IMR-90 (cell line): ENCODE measurements at regions not wholly inside any gene's neighbourhood (a gene's known extent, or its start where the extent isn't known, plus 50 kb on each side); places are given as distances from the start of the nearest gene placed in this dataset.

Source experiments
- ATAC-seq: fragments of 200-7000 bp; cut with Tn5 transposase; 2 replicates; pipeline ENCODE4 v1.9.1; 2020; ENCODE audit warnings: low read depth, mild to moderate bottlenecking, moderate library complexity
- BruUV-seq: library from RNA; stranded (reverse); fragments of 400-500 nt; replicated peaks from 2 replicates; lab custom pipeline; 2021; lab: Mats Ljungman, UMichigan
- CTCF ChIA-PET: fragments of 300-600 bp; formaldehyde crosslinking; extraction: SDS; loops from one replicate; lab custom pipeline; 2021; ENCODE audit warnings: antibody characterized with exemption; lab: Yijun Ruan, JAX
- POLR2A ChIA-PET: fragments of 300-600 bp; sonication (Branson Sonifier 250); formaldehyde crosslinking; loops from one replicate; lab custom pipeline; 2022; ENCODE audit warnings: antibody characterized with exemption; ENCODE audit not compliant: unreplicated experiment; lab: Charles Lee
- DNase-seq: peaks from one replicate; pipeline ENCODE4 v3.0.0; 2013
- H2AFZ ChIP-seq: replicated peaks from 2 replicates; pipeline ENCODE3; 2013; ENCODE audit warnings: low read length, mild to moderate bottlenecking; ENCODE audit not compliant: poor library complexity
- H2AK5ac ChIP-seq: 2 replicates; pipeline ENCODE4 v1.6.1; 2013; ENCODE audit warnings: low read depth, low read length, inconsistent platforms
- H2AK9ac ChIP-seq: replicated peaks from 2 replicates; pipeline ENCODE3; 2013; ENCODE audit warnings: mild to moderate bottlenecking, low read depth, low read length, moderate library complexity; ENCODE audit not compliant: poor library complexity
- H2BK120ac ChIP-seq: 2 replicates; pipeline ENCODE4 v1.6.1; 2013; ENCODE audit warnings: low read depth, low read length, inconsistent platforms
- H2BK15ac ChIP-seq: 3 replicates; pipeline ENCODE4 v1.6.1; 2013; ENCODE audit warnings: low read depth, low read length, inconsistent platforms
- H2BK20ac ChIP-seq: 2 replicates; pipeline ENCODE4 v1.6.1; 2013; ENCODE audit warnings: low read depth, mild to moderate bottlenecking, inconsistent platforms, low read length, moderate library complexity
- H2BK5ac ChIP-seq: 2 replicates; pipeline ENCODE4 v1.6.1; 2013; ENCODE audit warnings: mild to moderate bottlenecking, low read depth, low read length, inconsistent platforms; ENCODE audit not compliant: poor library complexity, severe bottlenecking
- H3K14ac ChIP-seq: replicated peaks from 2 replicates; pipeline ENCODE4 v1.6.1; 2013; ENCODE audit warnings: low read depth, low read length, inconsistent platforms
- H3K18ac ChIP-seq: 2 replicates; pipeline ENCODE4 v1.6.1; 2013; ENCODE audit warnings: low read depth, low read length, control low read depth
- H3K23ac ChIP-seq: 2 replicates; pipeline ENCODE4 v1.6.1; 2013; ENCODE audit warnings: low read depth, low read length, inconsistent platforms
- H3K27ac ChIP-seq: 2 replicates; pipeline ENCODE4 v1.5.1; 2013; ENCODE audit warnings: mild to moderate bottlenecking, control low read depth, low read length; ENCODE audit not compliant: insufficient read depth
- H3K27me3 ChIP-seq: 2 replicates; pipeline ENCODE4 v1.6.1; 2013; ENCODE audit warnings: low read length; ENCODE audit not compliant: control insufficient read depth, insufficient read depth
- H3K36me3 ChIP-seq: 2 replicates; pipeline ENCODE4 v1.6.1; 2013; ENCODE audit warnings: low read length, mixed read lengths; ENCODE audit not compliant: control insufficient read depth, insufficient read depth
- H3K4ac ChIP-seq: 2 replicates; pipeline ENCODE4 v1.6.1; 2013; ENCODE audit warnings: low read depth, low read length, inconsistent platforms
- H3K4me1 ChIP-seq: 2 replicates; pipeline ENCODE4 v1.6.1; 2013; ENCODE audit warnings: low read length, mixed read lengths; ENCODE audit not compliant: control insufficient read depth, insufficient read depth
- H3K4me2 ChIP-seq: 2 replicates; pipeline ENCODE4 v1.6.1; 2013; ENCODE audit warnings: low read depth, mild to moderate bottlenecking, control low read depth, low read length, moderate library complexity
- H3K4me3 ChIP-seq: 2 replicates; pipeline ENCODE4 v1.5.1; 2013; ENCODE audit warnings: low read depth, mild to moderate bottlenecking, control low read depth, low read length, moderate library complexity; ENCODE audit not compliant: insufficient read depth
- H3K56ac ChIP-seq: 2 replicates; pipeline ENCODE4 v1.6.1; 2013; ENCODE audit warnings: low read length, inconsistent platforms; ENCODE audit not compliant: insufficient read depth; ENCODE audit errors: extremely low read depth
- H3K79me1 ChIP-seq, 2 experiments: 2 replicates each; pipeline ENCODE4 v1.6.1; 2013; ENCODE audit warnings: low read length in 2 of 2, inconsistent platforms in 1 of 2, low read depth in 1 of 2
- H3K9ac ChIP-seq: 2 replicates; pipeline ENCODE4 v1.6.1; 2013; ENCODE audit warnings: low read depth, low read length, control low read depth
- H3K9me1 ChIP-seq: 2 replicates; pipeline ENCODE4 v1.6.1; 2013; ENCODE audit warnings: low read length, inconsistent platforms; ENCODE audit not compliant: insufficient read depth
- H3K9me3 ChIP-seq: 2 replicates; pipeline ENCODE4 v1.6.1; 2013; ENCODE audit warnings: low read length; ENCODE audit not compliant: control insufficient read depth, insufficient read depth
- H4K20me1 ChIP-seq: 2 replicates; pipeline ENCODE4 v1.6.1; 2013; ENCODE audit warnings: low read length, inconsistent platforms; ENCODE audit not compliant: insufficient read depth
- H4K5ac ChIP-seq: 2 replicates; pipeline ENCODE4 v1.6.1; 2013; ENCODE audit warnings: mild to moderate bottlenecking, low read depth, low read length, control low read depth
- H4K8ac ChIP-seq, 2 experiments: 2 replicates each; pipeline ENCODE4 v1.6.1; 2013; ENCODE audit warnings: low read depth in 2 of 2, low read length in 2 of 2, control low read depth in 1 of 2, inconsistent platforms in 1 of 2
- H4K91ac ChIP-seq: 2 replicates; pipeline ENCODE4 v1.6.1; 2013; ENCODE audit warnings: low read depth, low read length, inconsistent platforms; ENCODE audit not compliant: insufficient read depth
- CHD1 ChIP-seq: IDR thresholded peaks from 2 replicates; pipeline ENCODE4 v1.6.1; 2012; ENCODE audit warnings: low read depth, low read length, improper control_type of control experiment
- FOS ChIP-seq: fragments of 150-350 bp; IDR thresholded peaks from 2 replicates; pipeline ENCODE4 v1.6.1; 2016; ENCODE audit warnings: low read depth, low read length
- MAFK ChIP-seq: IDR thresholded peaks from 2 replicates; pipeline ENCODE4 v1.6.1; 2012; ENCODE audit warnings: low read depth, low read length, improper control_type of control experiment
- MXI1 ChIP-seq: IDR thresholded peaks from 2 replicates; pipeline ENCODE4 v1.6.1; 2012; ENCODE audit warnings: low read depth, mild to moderate bottlenecking, low read length, moderate library complexity, borderline replicate concordance
- POLR2A ChIP-seq: IDR thresholded peaks from 2 replicates; pipeline ENCODE4 v1.6.1; 2012; ENCODE audit warnings: mild to moderate bottlenecking, low read depth, low read length
- SMC3 ChIP-seq: fragments of 150-350 bp; IDR thresholded peaks from 2 replicates; pipeline ENCODE4 v1.6.1; 2016; ENCODE audit warnings: low read depth, mild to moderate bottlenecking, antibody characterized with exemption, low read length, moderate library complexity
- WGBS, 2 experiments: methylation state at CpG; one replicate each; pipeline versions ENCODE4 v1.1.5 to v1.1.7; 2013; ENCODE audit warnings: missing lambda C conversion rate in 2 of 2; ENCODE audit not compliant: insufficient read length in 1 of 2; ENCODE audit errors: extremely low coverage in 2 of 2; 5-methylcytosine and 5-hydroxymethylcytosine counted together
- dilution Hi-C: fragments of 300-500 bp; cut with HindIII; formaldehyde crosslinking; loops from one replicate; pipeline ENCODE4 v1.14.3; 2018; ENCODE audit warnings: low sequenced_read_pairs; ENCODE audit not compliant: unreplicated experiment
- in situ Hi-C: fragments of 300-500 bp; cut with MboI; formaldehyde crosslinking; loops from 3 replicates; pipeline ENCODE4 v1.14.3; 2019; ENCODE audit warnings: low sequenced_read_pairs, inconsistent platforms, mixed read lengths
- intact Hi-C: fragments of 100-400 bp; cut with micrococcal nuclease; formaldehyde crosslinking; loops from 2 replicates; pipeline ENCODE4 v1.10.0; 2022

- BruUV-seq: no TSS peak
- TF ChIP-seq FOS (no peak), SMC3 (no peak), CHD1 (no peak), MXI1 (no peak), MAFK (no peak), POLR2A (no peak)
- WGBS, 2 experiments: no CpG with 5 or more reads among the region's 1 CpG
- no peak overlapping the region for H2BK120ac ChIP-seq
- no peak overlapping the region for H3K23ac ChIP-seq
- no peaks in the 10 kb centered on the region for H3K36me3 ChIP-seq
- no peak overlapping the region for H2AK5ac ChIP-seq
- ATAC-seq (no peak), DNase-seq (no peak)
- H3K9ac ChIP-seq: no peak overlapping the region
- no peak overlapping the region for H4K5ac ChIP-seq
- no peak overlapping the region for H3K14ac ChIP-seq
- H4K8ac ChIP-seq: no peak overlapping the region
- no peak overlapping the region for H3K27ac ChIP-seq
- no peak overlapping the region for H3K56ac ChIP-seq
- no peak overlapping the region for H3K4me3 ChIP-seq
- intact Hi-C loops: loop anchor here (2.0 kb wide), 1 partner anchor 17 kb away; no protein-coding TSS in a partner anchor
- no peak overlapping the region for H3K18ac ChIP-seq
- ChIA-PET CTCF (interaction anchor here (0.5 kb wide), 1 partner anchor 271 kb away, joined by 3 read pairs; no protein-coding TSS in a partner anchor), POLR2A (no interaction called here)
- H2BK15ac ChIP-seq: no peak overlapping the region
- no peak overlapping the region for H2BK20ac ChIP-seq
- no peaks in the 10 kb centered on the region for H3K9me1 ChIP-seq
- H2BK5ac ChIP-seq: no peak overlapping the region
- no peaks in the 10 kb centered on the region for H4K20me1 ChIP-seq
- H2AK9ac ChIP-seq: no peak overlapping the region
- H4K91ac ChIP-seq: no peak overlapping the region
- no peak overlapping the region for H3K4me2 ChIP-seq
- no peaks in the 10 kb centered on the region for H3K4me1 ChIP-seq
- dilution Hi-C loops: no loop called here
- no peaks in the 10 kb centered on the region for H3K9me3 ChIP-seq
- no peak overlapping the region for H2AFZ ChIP-seq
- no peaks in the 10 kb centered on the region for H3K27me3 ChIP-seq
- no peaks in the 10 kb centered on the region for H3K79me1 ChIP-seq
- no peak overlapping the region for H3K4ac ChIP-seq
- in situ Hi-C loops: no loop called here
These were observed 211.2 kb downstream of the SNCA start for GRCh38 chr4:89625599-89626293.
